LNCAP (cell line): ENCODE measurements at regions not wholly inside any gene's neighbourhood (a gene's known extent, or its start where the extent isn't known, plus 50 kb on each side); places are given as distances from the start of the nearest gene placed in this dataset.

Experiments used
- TF ChIP-seq, protein P1 (sequence below): fragments of 450-650 bp; IDR thresholded peaks from 2 replicates; pipeline ENCODE4 v1.5.1; 2017; ENCODE audit warnings: mild to moderate bottlenecking

DNA sequence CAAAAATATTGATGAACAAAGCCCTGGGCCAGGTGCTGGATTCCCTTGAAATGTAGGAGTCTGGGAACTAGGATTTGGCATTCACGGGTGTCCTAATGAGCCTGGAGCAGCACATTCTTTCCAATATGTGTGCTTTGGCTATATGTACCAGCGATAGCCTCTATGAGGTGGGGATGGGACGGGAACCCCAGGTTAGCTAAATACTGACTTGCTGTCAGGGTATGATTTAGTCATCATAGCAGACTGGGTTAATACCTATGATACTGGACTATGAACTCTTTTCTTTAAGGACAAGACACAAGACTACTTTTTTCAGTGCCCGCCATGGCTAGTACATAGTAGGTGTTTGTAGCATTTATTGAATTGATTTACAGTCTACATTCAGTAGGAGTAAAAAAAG lies 152.7 kb downstream of the KCNRG start:
- TF ChIP-seq, protein P1, sequence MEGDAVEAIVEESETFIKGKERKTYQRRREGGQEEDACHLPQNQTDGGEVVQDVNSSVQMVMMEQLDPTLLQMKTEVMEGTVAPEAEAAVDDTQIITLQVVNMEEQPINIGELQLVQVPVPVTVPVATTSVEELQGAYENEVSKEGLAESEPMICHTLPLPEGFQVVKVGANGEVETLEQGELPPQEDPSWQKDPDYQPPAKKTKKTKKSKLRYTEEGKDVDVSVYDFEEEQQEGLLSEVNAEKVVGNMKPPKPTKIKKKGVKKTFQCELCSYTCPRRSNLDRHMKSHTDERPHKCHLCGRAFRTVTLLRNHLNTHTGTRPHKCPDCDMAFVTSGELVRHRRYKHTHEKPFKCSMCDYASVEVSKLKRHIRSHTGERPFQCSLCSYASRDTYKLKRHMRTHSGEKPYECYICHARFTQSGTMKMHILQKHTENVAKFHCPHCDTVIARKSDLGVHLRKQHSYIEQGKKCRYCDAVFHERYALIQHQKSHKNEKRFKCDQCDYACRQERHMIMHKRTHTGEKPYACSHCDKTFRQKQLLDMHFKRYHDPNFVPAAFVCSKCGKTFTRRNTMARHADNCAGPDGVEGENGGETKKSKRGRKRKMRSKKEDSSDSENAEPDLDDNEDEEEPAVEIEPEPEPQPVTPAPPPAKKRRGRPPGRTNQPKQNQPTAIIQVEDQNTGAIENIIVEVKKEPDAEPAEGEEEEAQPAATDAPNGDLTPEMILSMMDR = no peak

DNA sequence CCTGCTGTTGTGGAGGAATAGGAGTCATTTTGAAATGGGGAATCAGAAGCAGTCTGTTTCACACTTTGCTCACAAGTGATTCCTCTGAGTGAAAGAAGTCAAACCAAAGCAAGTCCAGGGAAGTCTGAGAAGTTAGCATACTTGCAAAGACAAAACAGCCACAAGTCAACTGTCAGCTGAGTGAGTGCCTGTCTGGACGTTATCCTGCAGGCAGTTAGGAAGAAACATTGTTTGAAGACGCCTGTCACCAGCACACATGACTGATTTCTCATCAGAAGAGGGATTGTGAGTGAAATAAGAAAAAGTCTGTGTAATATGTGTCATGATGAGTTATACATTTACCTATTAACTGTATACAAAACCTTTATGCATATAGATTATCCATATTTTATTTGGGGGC lies 153.5 kb downstream of the KCNRG start:
- TF ChIP-seq, protein P1 = no peak

DNA sequence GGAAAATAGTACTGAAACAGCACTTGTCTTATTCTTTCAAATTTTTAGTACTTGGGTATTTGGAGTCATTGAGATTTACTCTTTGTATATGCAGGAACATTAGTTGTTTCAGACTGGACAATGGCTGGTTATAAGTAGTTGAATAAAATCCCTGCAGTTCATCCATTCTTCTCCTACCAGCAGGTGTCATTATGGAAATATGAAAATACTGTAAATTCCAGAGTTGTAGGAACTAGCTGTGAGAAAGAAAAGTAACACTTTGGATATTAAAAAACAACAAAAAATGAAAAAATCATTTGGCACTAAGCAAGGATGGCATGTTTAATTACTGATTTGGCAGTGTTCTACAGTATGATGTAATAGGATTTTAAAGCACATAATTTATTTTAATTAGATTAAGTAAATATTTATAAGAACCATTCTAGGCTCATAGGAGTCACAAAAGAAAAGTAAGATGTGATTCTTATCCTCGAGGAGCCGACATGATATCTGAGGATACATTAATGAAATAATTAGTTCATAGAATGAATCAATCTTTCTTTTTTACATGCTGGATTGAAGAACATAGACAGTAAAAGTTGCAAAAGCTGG lies 155.3 kb downstream of the KCNRG start:
- TF ChIP-seq, protein P1 = peak; percentile 52

DNA sequence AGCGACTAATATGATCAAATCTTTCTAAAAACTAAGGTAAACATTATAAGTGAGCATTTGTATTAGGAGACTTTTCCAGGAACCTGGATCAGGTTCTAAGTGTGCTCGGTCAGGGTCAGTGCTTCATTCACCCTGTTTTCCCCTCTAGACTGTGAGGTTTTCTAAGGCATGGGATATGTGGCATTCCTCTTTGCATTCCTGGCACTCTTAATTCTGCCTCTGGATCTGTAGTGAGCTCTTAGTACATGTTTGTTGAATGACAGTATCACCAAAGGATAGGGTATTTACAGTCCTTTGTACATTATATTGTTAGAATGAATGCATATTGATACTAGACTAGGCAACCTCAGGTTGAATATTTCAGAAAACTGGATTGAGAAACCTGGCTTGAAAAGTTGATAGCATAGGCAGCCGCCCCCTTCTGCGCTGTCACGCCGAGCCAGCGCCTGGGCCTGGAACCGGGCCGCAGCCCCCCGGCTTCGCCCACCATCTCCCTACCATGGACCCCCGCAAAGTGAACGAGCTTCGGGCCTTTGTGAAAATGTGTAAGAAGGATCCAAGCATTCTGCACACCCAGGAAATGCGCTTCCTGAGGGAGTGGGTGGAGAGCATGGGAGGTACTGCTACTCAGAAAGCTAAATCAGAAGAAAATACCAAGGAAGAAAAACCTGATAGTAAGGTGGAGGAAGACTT lies 156.5 kb downstream of the KCNRG start:
- TF ChIP-seq, protein P1 = no peak

DNA sequence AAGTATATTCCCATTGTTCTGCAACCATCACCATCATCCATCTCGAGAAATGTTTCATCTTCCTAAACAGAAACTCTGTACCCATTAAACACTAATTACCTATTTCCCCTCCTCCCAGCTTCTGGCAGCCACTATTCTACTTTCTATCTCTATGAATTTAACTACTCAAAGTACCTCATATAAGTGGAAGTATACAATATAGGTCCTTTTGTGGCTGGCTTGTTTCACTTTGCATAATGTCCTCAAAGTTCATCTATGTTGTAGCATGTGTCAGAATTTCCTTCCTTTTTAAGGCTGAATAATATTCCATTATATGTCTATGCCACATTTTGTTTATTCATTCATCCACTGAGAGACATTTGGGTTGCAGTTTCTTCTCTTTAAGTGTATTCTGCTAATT lies 159.4 kb downstream of the KCNRG start:
- TF ChIP-seq, protein P1 = no peak

DNA sequence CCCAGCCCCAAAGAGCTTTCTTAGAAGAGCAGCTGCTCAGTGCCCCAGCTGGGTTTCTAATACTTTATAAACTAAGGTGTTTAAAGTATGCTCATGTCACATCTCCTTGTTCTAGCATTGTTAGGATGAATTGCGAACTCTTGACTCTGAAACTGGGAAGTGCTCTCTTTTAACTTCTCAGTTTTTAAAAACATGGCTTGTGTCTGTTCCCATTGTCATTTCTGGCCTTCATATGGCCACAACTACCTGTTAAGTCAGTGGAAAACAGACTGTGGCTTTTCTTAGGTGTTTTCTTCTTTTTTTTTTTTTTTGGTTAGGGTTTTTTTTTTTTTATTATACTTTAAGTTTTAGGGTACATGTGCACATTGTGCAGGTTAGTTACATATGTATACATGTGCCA lies 164.7 kb downstream of the KCNRG start:
- TF ChIP-seq, protein P1 = no peak

DNA sequence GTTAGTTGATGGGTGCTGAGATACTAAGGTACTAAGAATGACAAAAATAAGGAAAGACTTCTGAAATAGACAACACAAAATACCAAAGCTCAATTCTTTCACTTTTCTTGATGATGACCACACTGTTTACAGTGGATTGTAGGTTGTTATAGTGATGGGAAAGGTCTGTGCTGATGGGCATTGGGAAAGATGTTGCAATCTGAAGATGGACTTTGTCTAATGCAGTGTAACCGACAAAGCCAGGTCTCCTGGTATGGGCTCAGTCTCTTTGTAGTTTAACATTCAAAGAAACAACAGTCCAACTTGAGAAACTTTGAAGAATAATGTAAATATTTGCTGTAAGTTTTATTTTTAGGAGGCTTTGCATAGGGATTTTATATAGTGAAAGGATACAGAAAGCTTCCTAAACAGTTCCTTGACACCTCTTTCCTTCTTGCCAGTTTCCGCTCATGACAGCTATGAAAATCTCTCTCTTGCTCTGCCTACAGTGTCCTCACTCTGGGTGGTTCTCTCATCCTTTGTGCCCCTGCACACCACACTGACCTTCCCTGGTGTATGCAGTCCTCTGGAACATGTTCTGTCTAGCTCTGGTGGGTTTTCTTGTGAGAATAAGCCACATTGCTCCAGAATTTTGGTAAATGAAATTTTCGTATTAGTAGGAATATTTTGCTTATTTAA lies 172.2 kb downstream of the KCNRG start:
- TF ChIP-seq, protein P1 = no peak
